C1 segment of cervical spinal cord (tissue), 14 donors: ENCODE measurements at regions not wholly inside any gene's neighbourhood (a gene's known extent, or its start where the extent isn't known, plus 50 kb on each side); places are given as distances from the start of the nearest gene placed in this dataset.
A peak's percentile ranks its signal among the peaks of the same experiment; 100 is the strongest.

Source experiments
- DNase-seq, 14 donors: peaks; one replicate each; lab custom pipeline; 2025; lab: John Stamatoyannopoulos, UW

- peak in 2 of 14 donors; percentile 4 to 5 for DNase-seq
Measured at GRCh38 chr11:91869686-91870085, 354.9 kb upstream of the FAT3 start.

- DNase-seq, result no peak
Measured at GRCh38 chr11:91866642-91867041, 358.0 kb upstream of the FAT3 start.

- no peak for DNase-seq
Measured at GRCh38 chr11:91860661-91861060, 364.0 kb upstream of the FAT3 start.

- no peak for DNase-seq
Measured at GRCh38 chr11:91859666-91860065, 365.0 kb upstream of the FAT3 start.

GRCh38 chr11:91857179-91857578 lies 367.4 kb upstream of the FAT3 start:
- no peak for DNase-seq

GRCh38 chr11:91854780-91855179 lies 369.8 kb upstream of the FAT3 start:
- DNase-seq, result no peak

GRCh38 chr11:91854171-91854570 lies 370.4 kb upstream of the FAT3 start:
- no peak for DNase-seq

- DNase-seq, result peak in 1 of 14 donors; percentile 5
Measured at GRCh38 chr11:91851908-91852307, 372.7 kb upstream of the FAT3 start.

- peak in 3 of 14 donors; percentile 3 to 32 (median 16) for DNase-seq
Measured at GRCh38 chr11:91850533-91851275, 373.9 kb upstream of the FAT3 start.

GRCh38 chr11:91850021-91850420 lies 374.6 kb upstream of the FAT3 start:
- DNase-seq, result no peak

- no peak for DNase-seq
Measured at GRCh38 chr11:91846649-91847048, 378.0 kb upstream of the FAT3 start.

- DNase-seq, result no peak
Measured at GRCh38 chr11:91846002-91846401, 378.6 kb upstream of the FAT3 start.

GRCh38 chr11:91840640-91841240 lies 383.9 kb upstream of the FAT3 start:
- DNase-seq, result no peak

- DNase-seq, result no peak
Measured at GRCh38 chr11:91837411-91838330, 386.9 kb upstream of the FAT3 start.

- no peak for DNase-seq
Measured at GRCh38 chr11:91835051-91835560, 389.5 kb upstream of the FAT3 start.

- DNase-seq, result no peak
Measured at GRCh38 chr11:91828901-91829300, 395.7 kb upstream of the FAT3 start.

- no peak for DNase-seq
Measured at GRCh38 chr11:91825777-91826176, 398.8 kb upstream of the FAT3 start.

- no peak for DNase-seq
Measured at GRCh38 chr11:91823252-91823830, 401.3 kb upstream of the FAT3 start.

- no peak for DNase-seq
Measured at GRCh38 chr11:91822805-91823204, 401.8 kb upstream of the FAT3 start.

GRCh38 chr11:91820709-91821108 lies 403.9 kb upstream of the FAT3 start:
- DNase-seq, result no peak

GRCh38 chr11:91819777-91820176 lies 404.8 kb upstream of the FAT3 start:
- no peak for DNase-seq

- no peak for DNase-seq
Measured at GRCh38 chr11:91819195-91819594, 405.4 kb upstream of the FAT3 start.
